Panc1 (cell line): ENCODE measurements at regions not wholly inside any gene's neighbourhood (a gene's known extent, or its start where the extent isn't known, plus 50 kb on each side); places are given as distances from the start of the nearest gene placed in this dataset.

ENCODE experiments used
- ATAC-seq: fragments of 200-7000 bp; cut with Tn5 transposase; 2 replicates; pipeline ENCODE4 v1.9.1; 2020; ENCODE audit warnings: mild to moderate bottlenecking, moderate library complexity
- BruUV-seq: library from RNA; stranded (reverse); fragments of 400-500 nt; replicated peaks from 2 replicates; lab custom pipeline; 2021; lab: Mats Ljungman, UMichigan
- CTCF ChIA-PET: fragments of 300-600 bp; sonication (Branson Sonifier 250); formaldehyde crosslinking; loops from one replicate; lab custom pipeline; 2022; ENCODE audit warnings: antibody characterized with exemption; lab: Charles Lee
- POLR2A ChIA-PET: fragments of 300-600 bp; sonication (Branson Sonifier 250); formaldehyde crosslinking; loops from one replicate; lab custom pipeline; 2022; ENCODE audit warnings: antibody characterized with exemption; lab: Charles Lee
- DNase-seq: peaks from one replicate; pipeline ENCODE4 v3.0.0-alpha.2; 2010; ENCODE audit warnings: low read depth, low spot score
- H3K27ac ChIP-seq: 2 replicates; pipeline ENCODE4 v1.5.1; 2011; ENCODE audit warnings: mild to moderate bottlenecking, low read length, inconsistent platforms
- H3K27me3 ChIP-seq: fragments of 200-500 bp; sonication (Bioruptor generic); 2 replicates; pipeline ENCODE4 v1.6.0; 2014; ENCODE audit warnings: low read length, inconsistent platforms; ENCODE audit not compliant: control insufficient read depth, insufficient read depth
- H3K36me3 ChIP-seq: fragments of 200-500 bp; sonication (Bioruptor generic); 2 replicates; pipeline ENCODE4 v1.5.1; 2014; ENCODE audit warnings: inconsistent platforms, mild to moderate bottlenecking, low read length, moderate library complexity; ENCODE audit not compliant: control insufficient read depth, insufficient read depth
- H3K4me1 ChIP-seq: 2 replicates; pipeline ENCODE4 v1.5.1; 2011; ENCODE audit warnings: inconsistent platforms, mild to moderate bottlenecking, low read length, moderate library complexity; ENCODE audit not compliant: control insufficient read depth, insufficient read depth
- H3K4me3 ChIP-seq, 2 experiments: 2 replicates each; pipeline ENCODE4 v1.5.1; 2011 to 2012; ENCODE audit warnings: low read depth in 2 of 2, low read length in 2 of 2, mild to moderate bottlenecking in 2 of 2, inconsistent platforms in 1 of 2, moderate library complexity in 1 of 2
- H3K9me3 ChIP-seq: fragments of 200-500 bp; sonication (Bioruptor generic); 2 replicates; pipeline ENCODE4 v1.5.1; 2014; ENCODE audit warnings: low read depth, mild to moderate bottlenecking, inconsistent platforms, low read length, moderate library complexity; ENCODE audit not compliant: control insufficient read depth, insufficient read depth
- POLR2AphosphoS5 ChIP-seq: IDR thresholded peaks from 2 replicates; pipeline ENCODE4 v1.6.1; 2012; ENCODE audit warnings: mild to moderate bottlenecking, low read depth, low read length, moderate library complexity
- SIN3A ChIP-seq: IDR thresholded peaks from 2 replicates; pipeline ENCODE4 v1.6.1; 2012; ENCODE audit warnings: low read depth, mild to moderate bottlenecking, low read length, moderate library complexity, borderline replicate concordance; ENCODE audit not compliant: insufficient read depth
- TCF7L2 ChIP-seq: IDR thresholded peaks from 2 replicates; pipeline ENCODE4 v1.6.1; 2011; ENCODE audit warnings: mild to moderate bottlenecking, low read depth, low read length, inconsistent platforms
- in situ Hi-C: cut with HindIII; loops from 2 replicates; pipeline ENCODE4 v1.10.0; 2016; ENCODE audit warnings: low sequenced_read_pairs, low pct_unique_long_range_greater_than_20kb
- intact Hi-C: fragments of 100-400 bp; cut with micrococcal nuclease; formaldehyde crosslinking; loops from one replicate; pipeline ENCODE4 v1.10.0; 2022; ENCODE audit not compliant: unreplicated experiment
- TF ChIP-seq, protein P1 (sequence below): fragments of 450-650 bp; IDR thresholded peaks from 2 replicates; pipeline ENCODE4 v1.5.1; 2017; ENCODE audit warnings: mild to moderate bottlenecking
- TF ChIP-seq, protein P2 (sequence below), 2 experiments: IDR thresholded peaks; 2 replicates each; pipeline ENCODE4 v1.6.1; 2011 to 2012; ENCODE audit warnings: low read depth in 2 of 2, control low read depth in 1 of 2, low read length in 1 of 2, mild to moderate bottlenecking in 1 of 2, moderate library complexity in 1 of 2; ENCODE audit not compliant: insufficient read depth in 1 of 2

DNA sequence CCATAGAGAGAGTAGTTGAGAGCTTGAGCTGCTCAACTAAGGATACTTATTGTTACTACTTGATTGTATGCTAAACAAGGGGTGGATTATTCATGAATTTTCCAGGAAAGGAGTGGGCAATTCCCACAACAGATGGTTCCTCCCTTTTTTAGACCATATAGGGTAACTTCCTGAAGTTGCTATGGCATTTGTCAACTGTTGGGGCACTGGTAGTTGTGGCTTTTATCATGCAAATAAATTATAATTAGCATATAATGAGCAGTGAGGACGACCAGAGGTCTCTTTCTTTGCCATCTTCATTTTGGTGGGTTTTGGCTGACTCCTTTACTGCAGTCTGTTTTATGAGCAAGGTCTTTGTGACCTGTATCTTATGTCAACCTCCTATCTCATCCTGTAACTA is 1403.5 kb upstream of the PABPC4L start:
- intact Hi-C loops: no loop called here
- Histone ChIP-seq H3K27ac (no peak overlapping the region), H3K9me3 (no peaks in the 10 kb centered on the region), H3K27me3 (no peaks in the 10 kb centered on the region), H3K4me1 (no peaks in the 10 kb centered on the region), H3K4me3 (no peak overlapping the region), H3K36me3 (no peaks in the 10 kb centered on the region)
- in situ Hi-C loops: no loop called here
- ChIA-PET CTCF (no interaction called here), POLR2A (no interaction called here)
- no peak for TF ChIP-seq SIN3A
- TF ChIP-seq, protein P1, sequence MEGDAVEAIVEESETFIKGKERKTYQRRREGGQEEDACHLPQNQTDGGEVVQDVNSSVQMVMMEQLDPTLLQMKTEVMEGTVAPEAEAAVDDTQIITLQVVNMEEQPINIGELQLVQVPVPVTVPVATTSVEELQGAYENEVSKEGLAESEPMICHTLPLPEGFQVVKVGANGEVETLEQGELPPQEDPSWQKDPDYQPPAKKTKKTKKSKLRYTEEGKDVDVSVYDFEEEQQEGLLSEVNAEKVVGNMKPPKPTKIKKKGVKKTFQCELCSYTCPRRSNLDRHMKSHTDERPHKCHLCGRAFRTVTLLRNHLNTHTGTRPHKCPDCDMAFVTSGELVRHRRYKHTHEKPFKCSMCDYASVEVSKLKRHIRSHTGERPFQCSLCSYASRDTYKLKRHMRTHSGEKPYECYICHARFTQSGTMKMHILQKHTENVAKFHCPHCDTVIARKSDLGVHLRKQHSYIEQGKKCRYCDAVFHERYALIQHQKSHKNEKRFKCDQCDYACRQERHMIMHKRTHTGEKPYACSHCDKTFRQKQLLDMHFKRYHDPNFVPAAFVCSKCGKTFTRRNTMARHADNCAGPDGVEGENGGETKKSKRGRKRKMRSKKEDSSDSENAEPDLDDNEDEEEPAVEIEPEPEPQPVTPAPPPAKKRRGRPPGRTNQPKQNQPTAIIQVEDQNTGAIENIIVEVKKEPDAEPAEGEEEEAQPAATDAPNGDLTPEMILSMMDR: no peak
- no peak for TF ChIP-seq TCF7L2
- TF ChIP-seq POLR2AphosphoS5: no peak
- TF ChIP-seq, protein P2, sequence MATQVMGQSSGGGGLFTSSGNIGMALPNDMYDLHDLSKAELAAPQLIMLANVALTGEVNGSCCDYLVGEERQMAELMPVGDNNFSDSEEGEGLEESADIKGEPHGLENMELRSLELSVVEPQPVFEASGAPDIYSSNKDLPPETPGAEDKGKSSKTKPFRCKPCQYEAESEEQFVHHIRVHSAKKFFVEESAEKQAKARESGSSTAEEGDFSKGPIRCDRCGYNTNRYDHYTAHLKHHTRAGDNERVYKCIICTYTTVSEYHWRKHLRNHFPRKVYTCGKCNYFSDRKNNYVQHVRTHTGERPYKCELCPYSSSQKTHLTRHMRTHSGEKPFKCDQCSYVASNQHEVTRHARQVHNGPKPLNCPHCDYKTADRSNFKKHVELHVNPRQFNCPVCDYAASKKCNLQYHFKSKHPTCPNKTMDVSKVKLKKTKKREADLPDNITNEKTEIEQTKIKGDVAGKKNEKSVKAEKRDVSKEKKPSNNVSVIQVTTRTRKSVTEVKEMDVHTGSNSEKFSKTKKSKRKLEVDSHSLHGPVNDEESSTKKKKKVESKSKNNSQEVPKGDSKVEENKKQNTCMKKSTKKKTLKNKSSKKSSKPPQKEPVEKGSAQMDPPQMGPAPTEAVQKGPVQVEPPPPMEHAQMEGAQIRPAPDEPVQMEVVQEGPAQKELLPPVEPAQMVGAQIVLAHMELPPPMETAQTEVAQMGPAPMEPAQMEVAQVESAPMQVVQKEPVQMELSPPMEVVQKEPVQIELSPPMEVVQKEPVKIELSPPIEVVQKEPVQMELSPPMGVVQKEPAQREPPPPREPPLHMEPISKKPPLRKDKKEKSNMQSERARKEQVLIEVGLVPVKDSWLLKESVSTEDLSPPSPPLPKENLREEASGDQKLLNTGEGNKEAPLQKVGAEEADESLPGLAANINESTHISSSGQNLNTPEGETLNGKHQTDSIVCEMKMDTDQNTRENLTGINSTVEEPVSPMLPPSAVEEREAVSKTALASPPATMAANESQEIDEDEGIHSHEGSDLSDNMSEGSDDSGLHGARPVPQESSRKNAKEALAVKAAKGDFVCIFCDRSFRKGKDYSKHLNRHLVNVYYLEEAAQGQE (IDR thresholded peaks at IDR 0.05; ENCODE audit: insufficient read depth in 1 of 2, low read depth in 2 of 2, low read length in 1 of 2): no peak
- no TSS peak for BruUV-seq
- DNase-seq (no peak), ATAC-seq (no peak)

DNA sequence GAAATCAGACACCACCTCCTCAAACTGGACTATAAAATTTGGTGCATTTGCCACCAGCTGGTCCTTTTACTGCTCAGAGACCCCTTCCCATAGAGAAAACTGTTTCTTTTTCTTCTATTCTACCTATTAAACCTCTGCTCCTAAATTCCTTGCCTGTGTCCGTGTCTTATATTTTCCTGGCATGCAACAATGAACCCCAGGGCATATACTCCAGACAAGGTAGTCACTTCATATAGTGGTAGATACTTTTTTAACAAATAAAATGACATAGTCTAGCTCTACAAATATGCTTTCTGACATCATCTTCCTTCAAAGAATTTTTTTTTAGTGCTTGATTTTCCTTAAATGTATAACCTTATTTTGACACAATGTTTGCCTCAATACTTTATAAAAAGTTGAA is 1402.9 kb upstream of the PABPC4L start:
- Histone ChIP-seq H3K27ac (no peak overlapping the region), H3K36me3 (no peaks in the 10 kb centered on the region), H3K4me3 (no peak overlapping the region), H3K27me3 (no peaks in the 10 kb centered on the region), H3K4me1 (no peaks in the 10 kb centered on the region), H3K9me3 (no peaks in the 10 kb centered on the region)
- ChIA-PET POLR2A (no interaction called here), CTCF (no interaction called here)
- DNase-seq: no peak
- no peak for ATAC-seq
- no TSS peak for BruUV-seq
- TF ChIP-seq, protein P1: no peak
- no peak for TF ChIP-seq TCF7L2
- TF ChIP-seq POLR2AphosphoS5: no peak
- TF ChIP-seq, protein P2 (IDR thresholded peaks at IDR 0.05; ENCODE audit: insufficient read depth in 1 of 2, low read depth in 2 of 2, low read length in 1 of 2): no peak
- no peak for TF ChIP-seq SIN3A
- in situ Hi-C loops (no loop called here), intact Hi-C loops (no loop called here)
